NB4 (cell line): ENCODE measurements at regions not wholly inside any gene's neighbourhood (a gene's known extent, or its start where the extent isn't known, plus 50 kb on each side); places are given as distances from the start of the nearest gene placed in this dataset.
A peak's percentile ranks its signal among the peaks of the same experiment; 100 is the strongest.

Source experiments
- DNase-seq: peaks from one replicate; pipeline ENCODE4 v3.0.0; 2010; ENCODE audit warnings: low read depth
- H3K4me3 ChIP-seq: one replicate; pipeline ENCODE4 v1.5.1; 2011; ENCODE audit warnings: mild to moderate bottlenecking, low read depth, low read length, moderate library complexity
- MYC ChIP-seq: IDR thresholded peaks from 2 replicates; pipeline ENCODE4 v1.6.1; 2011; ENCODE audit warnings: low read depth, low read length
- POLR2A ChIP-seq: IDR thresholded peaks from 2 replicates; pipeline ENCODE4 v1.6.1; 2011; ENCODE audit warnings: mild to moderate bottlenecking; ENCODE audit not compliant: insufficient read length; ENCODE audit errors: extremely low read depth
- TF ChIP-seq, protein P1 (sequence below): IDR thresholded peaks from one replicate; pipeline ENCODE4 v1.5.1; 2012; ENCODE audit warnings: low read depth, low read length
- TF ChIP-seq, protein P2 (sequence below): IDR thresholded peaks from 2 replicates; pipeline ENCODE4 v1.6.1; 2011; ENCODE audit warnings: low read depth, low read length

DNA sequence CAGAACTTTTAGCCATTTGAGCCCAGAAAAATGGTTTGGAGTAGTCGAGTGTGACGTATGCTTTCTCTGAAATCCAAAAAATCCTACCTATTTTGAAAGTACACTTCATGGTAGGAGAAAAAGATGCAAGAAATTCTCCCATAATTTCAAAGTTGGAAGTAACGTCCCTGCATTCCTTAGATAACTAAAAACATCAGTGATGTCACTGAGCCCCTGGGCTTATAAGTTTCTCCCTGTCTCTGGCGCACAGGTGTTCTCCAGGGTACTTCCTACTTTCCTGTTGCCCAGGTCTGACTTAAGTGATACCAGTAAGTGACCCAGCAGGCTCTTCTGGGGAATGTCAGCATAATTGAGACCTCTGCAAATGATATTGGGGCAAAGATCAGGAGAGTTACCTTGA, 90.5 kb upstream of the WDR1 start:
- TF ChIP-seq, protein P1, sequence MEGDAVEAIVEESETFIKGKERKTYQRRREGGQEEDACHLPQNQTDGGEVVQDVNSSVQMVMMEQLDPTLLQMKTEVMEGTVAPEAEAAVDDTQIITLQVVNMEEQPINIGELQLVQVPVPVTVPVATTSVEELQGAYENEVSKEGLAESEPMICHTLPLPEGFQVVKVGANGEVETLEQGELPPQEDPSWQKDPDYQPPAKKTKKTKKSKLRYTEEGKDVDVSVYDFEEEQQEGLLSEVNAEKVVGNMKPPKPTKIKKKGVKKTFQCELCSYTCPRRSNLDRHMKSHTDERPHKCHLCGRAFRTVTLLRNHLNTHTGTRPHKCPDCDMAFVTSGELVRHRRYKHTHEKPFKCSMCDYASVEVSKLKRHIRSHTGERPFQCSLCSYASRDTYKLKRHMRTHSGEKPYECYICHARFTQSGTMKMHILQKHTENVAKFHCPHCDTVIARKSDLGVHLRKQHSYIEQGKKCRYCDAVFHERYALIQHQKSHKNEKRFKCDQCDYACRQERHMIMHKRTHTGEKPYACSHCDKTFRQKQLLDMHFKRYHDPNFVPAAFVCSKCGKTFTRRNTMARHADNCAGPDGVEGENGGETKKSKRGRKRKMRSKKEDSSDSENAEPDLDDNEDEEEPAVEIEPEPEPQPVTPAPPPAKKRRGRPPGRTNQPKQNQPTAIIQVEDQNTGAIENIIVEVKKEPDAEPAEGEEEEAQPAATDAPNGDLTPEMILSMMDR, result no peak
- TF ChIP-seq POLR2A (no peak), MYC (no peak)
- TF ChIP-seq, protein P2, sequence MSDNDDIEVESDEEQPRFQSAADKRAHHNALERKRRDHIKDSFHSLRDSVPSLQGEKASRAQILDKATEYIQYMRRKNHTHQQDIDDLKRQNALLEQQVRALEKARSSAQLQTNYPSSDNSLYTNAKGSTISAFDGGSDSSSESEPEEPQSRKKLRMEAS, result no peak

DNA sequence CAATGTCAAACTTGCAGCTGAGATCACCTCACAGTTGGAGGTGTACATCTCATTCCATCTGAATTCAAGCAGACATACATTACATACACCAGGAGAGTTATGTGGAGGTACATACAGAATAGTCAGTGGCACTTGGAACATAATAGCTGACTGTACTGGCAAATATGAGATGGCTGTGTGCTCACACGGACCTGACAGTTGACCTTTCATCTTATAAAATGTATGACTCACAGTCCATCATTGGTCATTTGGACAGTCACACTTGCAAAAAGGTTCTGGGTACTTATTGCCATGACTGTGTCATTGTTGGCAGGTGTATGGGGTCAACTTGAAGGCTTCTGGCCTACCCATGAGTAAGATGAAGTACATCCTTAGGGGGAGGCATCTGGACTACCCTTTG, 88.6 kb upstream of the WDR1 start:
- TF ChIP-seq, protein P1, result no peak
- TF ChIP-seq, protein P2, result no peak
- TF ChIP-seq MYC (no peak), POLR2A (no peak)
- DNase-seq, result peak; percentile 0
- no peak overlapping the region for H3K4me3 ChIP-seq

More for the DNA sequence above, 90.5 kb upstream of the WDR1 start:
- DNase-seq, result peak; percentile 0
- H3K4me3 ChIP-seq, result no peak overlapping the region

DNA sequence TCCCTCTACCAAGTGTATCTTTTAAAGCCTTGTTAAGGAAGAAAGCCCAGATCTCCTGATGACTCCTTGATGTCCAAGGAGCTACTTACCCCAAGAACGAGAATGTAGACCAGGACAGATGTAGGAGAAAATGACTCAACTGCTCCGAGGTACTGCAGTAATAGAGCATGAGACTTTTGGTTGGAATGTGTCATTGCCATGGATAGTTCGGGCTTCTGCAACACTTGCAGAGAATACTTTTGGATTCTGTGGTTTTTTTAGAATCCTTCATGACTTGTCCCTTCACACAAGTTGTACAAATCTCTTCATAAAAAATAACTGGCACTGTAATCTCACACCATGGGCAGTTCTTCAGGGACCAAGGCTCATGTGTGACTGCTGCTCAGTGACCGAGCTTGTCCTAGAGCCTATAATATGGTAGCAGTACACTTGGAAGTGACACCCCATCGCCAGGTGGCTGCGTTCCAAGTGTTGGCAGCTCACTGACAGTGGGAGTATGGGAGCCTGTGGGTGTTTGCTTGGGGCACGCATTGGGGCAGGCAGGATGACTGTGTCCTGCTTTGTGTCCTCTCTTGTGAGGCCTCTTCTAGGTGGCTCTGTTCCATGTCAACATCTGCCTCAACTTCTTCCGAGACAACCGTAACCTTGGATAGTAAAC, 87.9 kb upstream of the WDR1 start:
- no peak for TF ChIP-seq POLR2A
- no peak for TF ChIP-seq MYC
- TF ChIP-seq, protein P2, result no peak
- TF ChIP-seq, protein P1, result no peak
- H3K4me3 ChIP-seq, result no peak overlapping the region
- peak; percentile 0 for DNase-seq

DNA sequence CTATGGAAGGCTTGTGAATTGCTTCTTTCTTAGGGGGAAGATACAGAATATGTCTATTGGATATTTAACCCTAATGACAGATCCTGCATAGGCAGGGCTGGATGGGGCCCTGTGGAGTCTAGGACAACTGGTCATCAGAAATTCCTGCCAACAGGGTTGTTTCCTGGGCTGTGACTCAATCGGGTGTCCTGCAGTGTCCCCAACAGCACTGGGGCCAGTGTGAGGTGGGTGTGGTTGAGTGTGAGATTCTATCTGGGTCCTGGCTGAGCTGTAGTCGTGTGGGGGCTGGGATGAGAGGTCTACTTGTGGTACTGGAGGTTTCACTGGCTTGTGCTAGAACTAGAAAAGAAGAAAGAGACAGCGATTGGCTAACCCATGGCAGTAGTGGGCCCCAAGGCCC, 87.3 kb upstream of the WDR1 start:
- TF ChIP-seq, protein P1, result no peak
- TF ChIP-seq POLR2A (no peak), MYC (no peak)
- TF ChIP-seq, protein P2, result no peak
- H3K4me3 ChIP-seq, result no peak overlapping the region
- peak; percentile 0 for DNase-seq

DNA sequence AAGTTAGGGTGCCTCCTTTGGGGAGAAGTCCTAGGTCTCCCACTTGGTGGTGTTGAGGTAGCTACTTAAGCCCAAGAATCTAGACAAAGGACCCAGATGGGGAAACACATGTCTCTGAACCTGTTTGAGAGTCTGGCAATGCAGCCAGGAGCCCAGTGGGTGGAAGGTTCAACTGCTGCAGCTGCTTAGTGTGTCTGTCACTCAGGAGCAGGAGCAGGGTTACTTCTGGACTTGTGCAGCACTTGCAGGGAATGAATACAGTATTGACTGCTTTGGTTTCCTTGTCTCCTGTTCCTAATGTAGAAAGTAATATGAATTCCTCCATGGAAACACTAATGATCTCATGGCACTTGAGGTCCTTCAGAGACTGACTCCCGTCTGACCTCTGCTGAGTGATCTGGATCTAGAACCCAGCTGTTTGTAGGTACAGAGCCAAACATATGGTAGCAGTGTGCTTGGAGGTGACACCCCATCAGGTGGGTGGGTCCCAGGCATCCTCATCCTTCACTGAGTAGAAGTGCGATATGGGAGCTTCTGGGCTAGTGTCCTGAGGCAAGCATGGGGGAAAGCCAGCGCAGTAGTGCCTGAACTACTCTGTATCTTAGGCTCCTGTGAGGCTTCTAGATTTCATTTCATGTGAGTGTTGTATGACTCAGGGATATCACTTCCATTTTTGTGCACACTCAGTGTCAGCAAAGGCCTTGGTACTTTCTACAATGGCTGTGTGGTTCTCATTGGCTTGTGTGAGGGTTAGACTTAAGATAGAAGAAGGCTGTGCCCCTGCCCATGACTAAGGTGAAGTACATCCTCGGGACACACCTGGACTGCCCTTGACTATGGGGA, 85.0 kb upstream of the WDR1 start:
- DNase-seq, result peak; percentile 0
- TF ChIP-seq MYC, result no peak
- TF ChIP-seq, protein P1, result no peak
- TF ChIP-seq POLR2A, result no peak
- TF ChIP-seq, protein P2, result no peak
- no peak overlapping the region for H3K4me3 ChIP-seq
